SK-N-MC (cell line): ENCODE measurements at regions not wholly inside any gene's neighbourhood (a gene's known extent, or its start where the extent isn't known, plus 50 kb on each side); places are given as distances from the start of the nearest gene placed in this dataset.

Experiments used
- EZH2 ChIP-seq: fragments of 200-600 bp; sonication (generic); IDR thresholded peaks from one replicate; pipeline ENCODE4 v1.6.1; 2017; ENCODE audit warnings: antibody characterized with exemption
- FOXP2 ChIP-seq: optimal IDR thresholded peaks from 2 replicates; pipeline ENCODE3; 2011; ENCODE audit warnings: mild to moderate bottlenecking, moderate library complexity; ENCODE audit not compliant: insufficient read depth; ENCODE audit errors: extremely low read length, control extremely low read depth
- POLR2AphosphoS5 ChIP-seq: IDR thresholded peaks from 2 replicates; pipeline ENCODE4 v1.6.1; 2012; ENCODE audit warnings: mild to moderate bottlenecking, low read depth, low read length, borderline replicate concordance

DNA sequence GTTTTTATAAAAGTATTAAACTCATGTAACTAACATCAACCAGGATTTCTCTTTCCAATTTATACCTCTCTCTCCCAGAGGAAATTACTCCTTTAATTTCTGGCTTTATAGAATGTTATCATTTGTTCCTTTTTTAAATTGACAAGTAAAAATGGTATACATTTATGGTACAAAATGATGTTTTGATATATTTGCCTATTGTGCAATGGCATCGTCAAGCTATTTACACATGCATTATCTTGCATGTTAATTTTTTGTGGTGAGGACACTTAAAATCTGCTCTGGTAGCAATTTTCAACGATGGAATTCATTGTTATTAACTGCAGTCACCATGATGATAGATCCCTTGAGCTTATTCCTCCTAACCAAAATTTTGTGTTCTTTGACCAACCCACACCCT is 149.0 kb upstream of the NAV3 start:
- TF ChIP-seq EZH2 (no peak), POLR2AphosphoS5 (no peak), FOXP2 (no peak)
